ENCODE measurements at regions not wholly inside any gene's neighbourhood (a gene's known extent, or its start where the extent isn't known, plus 50 kb on each side); places are given as distances from the start of the nearest gene placed in this dataset.

DNA sequence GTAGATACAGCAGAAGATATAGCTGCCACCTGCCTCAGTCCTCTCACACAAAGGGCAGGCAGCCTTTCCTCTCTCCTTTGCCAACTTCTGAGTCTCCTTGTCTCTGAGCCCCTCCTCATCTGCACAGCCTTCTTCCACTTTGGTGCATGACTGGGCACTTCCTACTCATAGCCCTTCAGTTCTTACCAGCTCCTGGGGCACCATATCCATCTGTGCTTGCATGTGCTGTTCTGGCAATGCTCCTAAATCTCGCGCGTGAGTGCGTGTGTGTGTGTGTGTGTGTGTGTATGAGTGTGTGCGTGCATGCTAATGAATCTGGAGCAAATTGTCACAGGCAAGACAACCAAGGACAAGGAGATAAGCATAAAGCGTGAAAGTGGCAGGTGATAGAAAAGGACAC is 1271.6 kb upstream of the SORCS1 start:
- no peak for DNase-seq

- DNase-seq: no peak
These were observed 1270.2 kb upstream of the SORCS1 start for GRCh38 chr10:108434559-108435252.

DNA sequence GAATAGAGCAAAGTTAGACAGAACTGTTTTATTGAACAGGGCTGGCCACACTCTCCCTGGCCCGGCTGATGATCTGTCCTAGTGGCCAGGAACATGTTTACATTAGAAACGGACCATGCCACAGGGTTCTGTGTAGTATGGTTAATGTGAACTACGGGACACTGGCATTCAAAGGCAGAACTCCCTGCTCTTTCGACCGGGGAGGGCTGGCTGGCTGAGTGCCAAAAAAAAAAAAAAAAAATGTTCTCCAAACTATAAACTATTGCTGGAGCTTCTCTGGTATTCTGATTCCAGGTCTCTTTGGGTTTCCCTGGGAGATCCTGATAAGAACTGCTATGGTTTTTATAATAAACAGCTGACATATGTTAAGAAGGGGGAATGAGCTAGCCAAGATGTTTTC is 1262.6 kb upstream of the SORCS1 start:
- no peak for DNase-seq

DNA sequence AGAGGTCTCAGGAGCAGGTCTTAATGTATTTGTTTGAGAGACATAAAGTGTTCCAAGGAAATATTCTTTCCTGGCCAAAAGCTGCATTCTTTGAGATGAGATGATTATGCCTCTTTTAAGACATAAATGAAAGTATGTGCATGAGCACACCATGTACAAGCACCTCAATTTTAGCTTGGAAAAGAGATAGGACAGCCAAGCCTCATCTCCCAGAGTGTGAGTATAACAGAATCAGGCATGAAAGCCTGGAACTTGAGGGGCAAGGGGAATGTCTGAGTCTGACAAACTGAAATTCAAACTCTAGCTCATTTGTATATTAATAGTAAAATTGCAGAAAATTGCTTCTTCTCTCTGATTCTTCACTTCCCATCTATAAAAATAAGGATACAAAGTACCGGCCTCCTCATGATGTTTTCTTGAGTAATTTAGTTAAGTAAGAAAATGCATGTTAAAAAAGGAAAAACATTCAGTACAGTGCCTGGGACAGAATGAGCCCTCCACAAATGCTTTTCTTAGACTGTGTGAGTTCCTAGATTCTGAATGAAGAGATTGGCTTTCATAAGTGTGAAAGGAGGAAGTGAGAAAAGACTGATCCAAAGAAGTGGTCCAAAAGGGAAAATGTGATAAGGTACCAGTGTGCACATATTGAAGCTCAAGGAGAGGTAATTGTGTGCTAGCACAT is 1260.9 kb upstream of the SORCS1 start:
- no peak for DNase-seq

DNA sequence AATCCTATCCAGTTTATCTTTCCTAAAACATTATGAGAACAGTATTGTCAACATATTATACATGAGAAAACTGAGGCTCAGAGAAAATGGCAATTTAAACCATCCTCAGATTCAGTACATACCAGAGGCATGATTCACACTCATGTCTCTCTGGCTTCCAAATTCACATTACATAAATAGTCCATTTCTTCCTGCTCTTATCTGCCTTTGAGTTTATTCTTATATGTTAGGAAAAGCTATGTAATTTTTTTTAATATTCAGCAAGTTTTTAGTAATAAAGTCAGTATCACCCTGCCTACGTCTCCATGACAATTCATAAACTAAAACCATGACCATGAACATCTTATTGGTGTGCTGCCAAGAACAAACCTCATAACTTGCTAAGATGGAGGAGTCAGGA is 1260.2 kb upstream of the SORCS1 start:
- DNase-seq: no peak

DNA sequence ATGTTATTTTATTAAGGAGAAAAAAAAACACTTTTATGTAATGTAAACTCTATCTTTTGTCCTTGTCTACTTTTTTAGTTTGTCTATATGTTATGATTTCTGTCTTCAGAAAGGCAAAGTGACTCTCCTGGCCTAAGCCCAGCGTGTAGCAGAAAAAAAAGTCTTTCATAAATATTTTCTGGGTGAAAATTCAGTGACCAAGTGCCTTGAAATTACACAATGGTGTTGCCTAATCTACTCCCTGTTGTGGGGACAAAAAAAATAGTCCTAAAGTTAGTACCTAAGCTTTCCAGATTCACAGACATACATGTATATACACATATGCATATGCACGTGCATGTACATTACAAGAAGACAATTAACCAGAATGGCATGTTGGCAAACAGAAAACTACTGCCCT is 1257.8 kb upstream of the SORCS1 start:
- no peak for DNase-seq

GRCh38 chr10:108421266-108421665 is 1256.8 kb upstream of the SORCS1 start:
- DNase-seq: no peak

DNA sequence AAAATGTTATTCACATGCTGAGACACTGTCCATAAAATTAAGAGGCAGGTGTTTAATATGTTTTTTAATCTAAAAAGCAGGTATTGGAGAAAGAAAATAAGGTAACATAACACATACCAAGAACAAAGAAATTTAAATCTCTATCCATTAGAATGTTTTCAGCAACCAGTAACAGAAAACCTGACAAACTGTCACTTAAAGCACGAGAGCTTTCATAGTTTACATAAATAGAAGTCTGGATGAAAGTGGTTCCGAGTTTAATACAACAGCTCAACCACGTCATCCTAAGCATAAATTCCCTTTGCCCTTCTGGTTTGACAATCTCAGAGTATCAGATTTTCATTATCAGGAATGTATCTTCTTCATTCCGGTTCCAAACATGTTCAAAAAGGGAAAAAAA is 1249.4 kb upstream of the SORCS1 start:
- DNase-seq: no peak

DNA sequence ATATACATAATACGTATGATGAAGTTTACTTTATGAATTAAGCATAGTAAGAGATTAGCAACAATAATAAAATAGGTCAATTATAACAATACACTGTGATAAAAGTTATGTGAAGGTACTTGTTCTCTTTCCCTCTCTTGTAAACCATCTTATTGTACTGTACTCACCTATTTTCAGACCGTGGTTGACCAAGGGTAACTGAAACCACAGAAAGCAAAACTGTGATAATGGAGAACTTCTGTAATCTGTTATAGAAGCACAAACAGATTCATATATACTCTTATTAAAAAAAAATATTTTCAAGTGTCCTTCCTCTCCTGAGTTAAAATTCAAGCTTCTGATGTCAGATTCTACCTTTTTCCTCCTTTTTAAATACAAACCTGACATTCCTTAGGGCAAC is 1247.8 kb upstream of the SORCS1 start:
- DNase-seq: no peak

- no peak for DNase-seq
These were observed 1247.4 kb upstream of the SORCS1 start for GRCh38 chr10:108411894-108412293.

DNA sequence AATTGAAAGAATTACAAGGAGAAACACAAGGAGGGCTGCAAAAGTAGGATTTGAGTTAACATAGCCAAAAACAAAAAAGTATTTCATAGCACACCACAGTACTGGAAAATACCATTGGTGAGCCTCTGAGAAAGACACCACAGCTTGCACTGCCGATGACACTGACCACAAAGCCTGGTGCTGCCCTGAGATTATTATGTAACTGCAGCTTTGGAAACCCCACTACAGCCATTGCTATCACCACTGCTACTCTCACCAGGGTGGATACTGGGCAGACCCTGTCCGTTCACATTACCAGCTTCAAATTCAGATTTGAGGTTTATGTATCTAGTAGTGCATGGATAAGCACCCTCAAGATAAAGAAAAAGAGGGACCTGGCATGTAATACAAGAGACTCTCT is 1246.7 kb upstream of the SORCS1 start:
- DNase-seq: no peak

- no peak for DNase-seq
These were observed 1245.7 kb upstream of the SORCS1 start for GRCh38 chr10:108410236-108410635.

DNA sequence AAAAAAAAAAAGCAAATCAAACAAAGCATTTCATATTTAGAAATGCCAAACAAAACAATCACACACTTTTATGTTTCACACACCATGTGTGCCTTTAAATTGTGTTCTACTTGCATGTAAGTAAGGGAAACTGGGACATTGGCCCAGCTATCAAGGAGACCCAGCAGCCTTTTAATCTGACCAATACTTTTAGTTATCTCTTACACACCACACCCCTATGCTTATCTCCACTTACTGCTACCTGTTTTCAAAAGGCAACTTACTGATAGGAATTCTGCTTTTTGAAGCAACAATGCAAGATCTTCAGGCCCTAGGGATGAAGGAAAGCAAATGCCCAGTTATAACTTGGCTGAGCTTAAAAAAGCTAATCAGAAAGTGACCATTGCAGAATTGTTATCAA is 1244.8 kb upstream of the SORCS1 start:
- DNase-seq: no peak

- DNase-seq: no peak
These were observed 1239.6 kb upstream of the SORCS1 start for GRCh38 chr10:108404155-108404554.

- no peak for DNase-seq
These were observed 1235.0 kb upstream of the SORCS1 start for GRCh38 chr10:108399465-108399864.

- no peak for DNase-seq
These were observed 1228.6 kb upstream of the SORCS1 start for GRCh38 chr10:108393089-108393488.

- no peak for DNase-seq
These were observed 1227.8 kb upstream of the SORCS1 start for GRCh38 chr10:108392286-108392685.

DNA sequence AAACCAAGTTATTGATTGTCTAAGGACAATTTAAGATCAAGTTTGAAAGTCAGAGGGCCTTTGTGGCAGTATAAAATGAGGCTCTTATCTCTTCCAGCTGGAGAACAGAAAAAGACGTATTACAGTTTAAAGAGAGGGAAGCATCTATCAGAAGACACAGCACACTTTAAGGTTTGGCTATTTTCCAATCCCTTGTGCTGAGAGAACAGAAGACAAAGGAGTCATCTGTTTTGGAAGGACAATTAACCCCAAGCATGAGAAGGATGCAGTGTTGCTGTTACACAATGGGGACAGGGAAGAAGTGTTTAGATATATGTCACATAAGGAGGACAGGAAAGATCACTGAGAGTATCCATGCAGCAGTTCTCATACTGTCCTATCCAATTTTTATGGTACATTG is 1224.2 kb upstream of the SORCS1 start:
- no peak for DNase-seq

DNA sequence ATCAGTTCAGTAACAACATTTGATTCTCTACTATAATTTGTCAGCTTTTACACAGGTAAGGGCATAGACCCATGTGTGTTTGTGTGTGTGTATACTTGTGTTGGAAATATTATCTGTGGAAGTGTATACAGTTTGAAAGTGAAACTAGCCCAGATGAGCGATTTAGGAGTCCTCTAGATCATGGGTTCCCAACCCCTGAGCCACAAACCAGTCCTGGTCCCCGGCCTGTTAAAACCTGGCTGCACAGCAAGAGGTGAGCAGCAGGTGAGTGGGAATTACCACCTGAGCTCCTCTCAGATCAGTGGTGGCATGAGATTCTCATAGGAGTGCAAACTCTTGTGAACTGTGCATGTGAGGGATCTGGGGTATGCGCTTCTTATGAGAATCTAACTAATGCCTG is 1221.5 kb upstream of the SORCS1 start:
- DNase-seq: no peak

- DNase-seq: no peak
These were observed 1219.9 kb upstream of the SORCS1 start for GRCh38 chr10:108384378-108384777.

- no peak for DNase-seq
These were observed 1214.3 kb upstream of the SORCS1 start for GRCh38 chr10:108378779-108379178.

DNA sequence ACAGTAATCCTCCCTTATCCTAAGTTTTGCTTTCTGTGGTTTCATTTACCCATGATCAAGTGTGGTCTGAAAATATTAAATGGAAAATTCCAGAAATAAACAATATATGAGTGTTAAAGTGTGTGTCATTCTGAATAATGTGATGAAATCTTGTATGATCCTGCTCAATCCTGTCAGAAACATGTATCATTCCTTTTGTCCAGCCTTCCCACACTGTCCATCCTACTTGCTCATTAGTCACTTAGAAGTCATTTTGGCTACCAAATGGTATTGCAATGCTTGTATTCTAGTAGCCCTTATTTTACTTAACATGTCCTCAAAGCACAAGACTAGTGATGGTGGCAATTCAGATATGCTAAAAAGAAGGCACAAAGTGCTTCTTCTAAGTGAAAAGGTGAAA is 1211.2 kb upstream of the SORCS1 start:
- no peak for DNase-seq

GRCh38 chr10:108374991-108375390 is 1210.5 kb upstream of the SORCS1 start:
- no peak for DNase-seq

- DNase-seq: no peak
These were observed 1201.0 kb upstream of the SORCS1 start for GRCh38 chr10:108365541-108365940.

Data from hypothalamus (tissue), 51 donors.